GM23338 (cell line): ENCODE measurements at regions not wholly inside any gene's neighbourhood (a gene's known extent, or its start where the extent isn't known, plus 50 kb on each side); places are given as distances from the start of the nearest gene placed in this dataset.

Source experiments
- ATAC-seq: fragments of 200-7000 bp; cut with Tn5 transposase; 3 replicates; pipeline ENCODE4 v1.9.1; 2020
- DNase-seq: peaks from one replicate; pipeline ENCODE4 v3.0.0-alpha.2; 2015; ENCODE audit warnings: low spot score
- H2AFZ ChIP-seq: fragments of 200-600 bp; sonication (generic); 2 replicates; pipeline ENCODE4 v1.8.0; 2016; ENCODE audit warnings: antibody characterized with exemption, mild to moderate bottlenecking, moderate library complexity
- H3F3A ChIP-seq: fragments of 200-600 bp; sonication (generic); replicated peaks from 2 replicates; pipeline ENCODE4 v1.8.0; 2017; ENCODE audit warnings: antibody characterized with exemption, mixed run types, low read depth
- H3K27ac ChIP-seq: fragments of 200-600 bp; sonication (generic); 2 replicates; pipeline ENCODE4 v1.6.1; 2016; ENCODE audit warnings: low read depth
- H3K27me3 ChIP-seq: fragments of 200-600 bp; sonication (generic); 2 replicates; pipeline ENCODE4 v1.8.0; 2016; ENCODE audit warnings: mild to moderate bottlenecking, mixed run types, moderate library complexity; ENCODE audit not compliant: insufficient read depth
- H3K36me3 ChIP-seq: fragments of 200-600 bp; sonication (generic); 2 replicates; pipeline ENCODE4 v1.8.0; 2016; ENCODE audit warnings: mild to moderate bottlenecking; ENCODE audit not compliant: insufficient read depth
- H3K4me1 ChIP-seq: fragments of 200-600 bp; sonication (generic); 2 replicates; pipeline ENCODE4 v1.8.0; 2016; ENCODE audit warnings: mild to moderate bottlenecking, moderate library complexity; ENCODE audit not compliant: insufficient read depth
- H3K4me2 ChIP-seq: fragments of 200-600 bp; sonication (generic); 2 replicates; pipeline ENCODE4 v1.7.1; 2017; ENCODE audit warnings: mixed run types
- H3K4me3 ChIP-seq: fragments of 200-600 bp; sonication (generic); 2 replicates; pipeline ENCODE4 v1.6.1; 2016; ENCODE audit warnings: mixed run types
- H3K79me2 ChIP-seq: fragments of 200-600 bp; sonication (generic); replicated peaks from 2 replicates; pipeline ENCODE4 v1.8.0; 2017; ENCODE audit warnings: mild to moderate bottlenecking; ENCODE audit not compliant: insufficient read depth
- H3K9me2 ChIP-seq: fragments of 200-600 bp; sonication (generic); 2 replicates; pipeline ENCODE4 v1.8.0; 2017; ENCODE audit not compliant: insufficient read depth
- H4K20me1 ChIP-seq: fragments of 200-600 bp; sonication (generic); replicated peaks from 2 replicates; pipeline ENCODE4 v1.8.0; 2017; ENCODE audit warnings: mild to moderate bottlenecking; ENCODE audit not compliant: insufficient read depth
- H3K27ac Mint-ChIP-seq: 2 replicates; pipeline ENCODE4 v1.8.0; 2020; ENCODE audit warnings: inconsistent platforms, mild to moderate bottlenecking, moderate library complexity, mixed read lengths
- H3K27me3 Mint-ChIP-seq: 3 replicates; pipeline ENCODE4 v1.8.0; 2022; ENCODE audit warnings: low read depth, mild to moderate bottlenecking, moderate library complexity, mixed read lengths, inconsistent platforms; ENCODE audit not compliant: insufficient read depth, poor library complexity
- H3K36me3 Mint-ChIP-seq: 3 replicates; pipeline ENCODE4 v1.8.0; 2021; ENCODE audit warnings: low read depth, mild to moderate bottlenecking, inconsistent platforms, moderate library complexity, mixed read lengths
- H3K4me1 Mint-ChIP-seq: 3 replicates; pipeline ENCODE4 v1.8.0; 2020; ENCODE audit warnings: mild to moderate bottlenecking, inconsistent platforms, mixed read lengths
- H3K4me3 Mint-ChIP-seq: 3 replicates; pipeline ENCODE4 v1.8.0; 2021; ENCODE audit warnings: moderate library complexity, mild to moderate bottlenecking, inconsistent platforms, mixed read lengths
- H3K9me3 Mint-ChIP-seq: 3 replicates; pipeline ENCODE4 v1.8.0; 2020; ENCODE audit warnings: moderate library complexity, mild to moderate bottlenecking, inconsistent platforms, mixed read lengths
- CREB1 ChIP-seq: fragments of 250-450 bp; sonication (Bioruptor Pico); IDR thresholded peaks from 2 replicates; pipeline ENCODE4 v1.5.0; 2020; ENCODE audit warnings: low read depth, mild to moderate bottlenecking, moderate library complexity
- EZH2 ChIP-seq: fragments of 200-600 bp; sonication (generic); IDR thresholded peaks from one replicate; pipeline ENCODE4 v1.8.0; 2017; ENCODE audit warnings: antibody characterized with exemption, mild to moderate bottlenecking, low read depth; ENCODE audit not compliant: unreplicated experiment
- EZH2phosphoT487 ChIP-seq: fragments of 200-600 bp; sonication (generic); IDR thresholded peaks from one replicate; pipeline ENCODE4 v1.8.1; 2018; ENCODE audit warnings: antibody characterized with exemption; ENCODE audit not compliant: unreplicated experiment
- NANOG ChIP-seq: IDR thresholded peaks from 2 replicates; pipeline ENCODE4 v1.6.1; 2016; ENCODE audit warnings: antibody characterized with exemption, borderline replicate concordance
- POLR2AphosphoS5 ChIP-seq: IDR thresholded peaks from 2 replicates; pipeline ENCODE4 v1.6.1; 2016; ENCODE audit warnings: antibody characterized with exemption, low read depth
- STAT1 ChIP-seq: IDR thresholded peaks from one replicate; pipeline ENCODE4 v1.6.1; 2016; ENCODE audit warnings: antibody characterized with exemption; ENCODE audit not compliant: unreplicated experiment
- ZNF114 ChIP-seq: fragments of 250-450 bp; sonication (Bioruptor Pico); IDR thresholded peaks from 2 replicates; pipeline ENCODE4 v1.5.0; 2020; ENCODE audit warnings: mild to moderate bottlenecking, moderate library complexity
- TF ChIP-seq, protein P1 (sequence below): fragments of 250-450 bp; sonication (Bioruptor Pico); IDR thresholded peaks from 2 replicates; pipeline ENCODE4 v1.5.0; 2020; ENCODE audit warnings: mild to moderate bottlenecking, moderate library complexity
- TF ChIP-seq, protein P2 (sequence below): IDR thresholded peaks from one replicate; pipeline ENCODE4 v1.6.1; 2018; ENCODE audit warnings: antibody characterized with exemption; ENCODE audit not compliant: unreplicated experiment
- TF ChIP-seq, protein P3 (sequence below), 2 experiments: fragments of 200-600 bp in 1 of 2; sonication (generic) in 1 of 2; conservative IDR thresholded peaks; 2 replicates each; pipeline versions ENCODE4 v1.5.1 to v1.6.1; 2016 to 2017; ENCODE audit warnings: antibody characterized with exemption in 2 of 2, low read depth in 2 of 2, mild to moderate bottlenecking in 2 of 2, moderate library complexity in 1 of 2

DNA sequence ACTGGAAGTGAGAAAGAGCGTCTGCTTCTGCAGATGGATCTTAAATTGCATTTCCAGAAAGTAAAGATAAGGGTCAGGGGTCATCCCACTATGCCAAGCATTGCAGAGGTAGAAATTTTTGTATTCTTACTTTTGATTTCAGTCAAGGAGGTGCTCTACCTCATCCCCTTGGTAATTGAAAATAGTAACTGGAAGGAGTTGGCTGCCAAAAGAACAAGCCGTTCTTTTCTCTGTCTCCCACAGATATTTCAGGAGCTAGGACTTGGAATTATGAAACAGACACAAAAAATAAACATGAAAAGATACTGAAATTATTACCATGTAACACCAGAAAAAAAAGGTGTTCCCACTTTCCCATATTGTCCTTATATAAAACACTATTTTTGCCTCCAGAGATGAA, 309.9 kb upstream of the UMPS start:
- Histone ChIP-seq H3F3A (no peaks in the 10 kb centered on the region), H3K4me3 (no peak overlapping the region), H3K27me3 (no peaks in the 10 kb centered on the region), H3K4me1 (no peaks in the 10 kb centered on the region; the same call in 1 of the 2 replicates), H3K36me3 (no peaks in the 10 kb centered on the region), H3K27ac (no peak overlapping the region), H2AFZ (no peak overlapping the region), H4K20me1 (no peaks in the 10 kb centered on the region), H3K9me2 (no peaks in the 10 kb centered on the region), H3K4me2 (no peak overlapping the region), H3K79me2 (no peaks in the 10 kb centered on the region)
- H3K9me3 Mint-ChIP-seq, result no peaks in the 10 kb centered on the region
- no peak overlapping the region for H3K27ac Mint-ChIP-seq
- no peaks in the 10 kb centered on the region for H3K27me3 Mint-ChIP-seq
- no peak for DNase-seq
- peaks cover 2% of the 10 kb centered on the region; the same call in 1 of the 3 replicates for H3K4me1 Mint-ChIP-seq
- no peaks in the 10 kb centered on the region for H3K36me3 Mint-ChIP-seq
- no peak overlapping the region for H3K4me3 Mint-ChIP-seq
- TF ChIP-seq STAT1 (no peak), CREB1 (CRISPR knock-in tag) (no peak), EZH2 (no peak), NANOG (no peak), ZNF114 (CRISPR knock-in tag) (no peak), EZH2phosphoT487 (no peak), POLR2AphosphoS5 (no peak)
- TF ChIP-seq, protein P1, sequence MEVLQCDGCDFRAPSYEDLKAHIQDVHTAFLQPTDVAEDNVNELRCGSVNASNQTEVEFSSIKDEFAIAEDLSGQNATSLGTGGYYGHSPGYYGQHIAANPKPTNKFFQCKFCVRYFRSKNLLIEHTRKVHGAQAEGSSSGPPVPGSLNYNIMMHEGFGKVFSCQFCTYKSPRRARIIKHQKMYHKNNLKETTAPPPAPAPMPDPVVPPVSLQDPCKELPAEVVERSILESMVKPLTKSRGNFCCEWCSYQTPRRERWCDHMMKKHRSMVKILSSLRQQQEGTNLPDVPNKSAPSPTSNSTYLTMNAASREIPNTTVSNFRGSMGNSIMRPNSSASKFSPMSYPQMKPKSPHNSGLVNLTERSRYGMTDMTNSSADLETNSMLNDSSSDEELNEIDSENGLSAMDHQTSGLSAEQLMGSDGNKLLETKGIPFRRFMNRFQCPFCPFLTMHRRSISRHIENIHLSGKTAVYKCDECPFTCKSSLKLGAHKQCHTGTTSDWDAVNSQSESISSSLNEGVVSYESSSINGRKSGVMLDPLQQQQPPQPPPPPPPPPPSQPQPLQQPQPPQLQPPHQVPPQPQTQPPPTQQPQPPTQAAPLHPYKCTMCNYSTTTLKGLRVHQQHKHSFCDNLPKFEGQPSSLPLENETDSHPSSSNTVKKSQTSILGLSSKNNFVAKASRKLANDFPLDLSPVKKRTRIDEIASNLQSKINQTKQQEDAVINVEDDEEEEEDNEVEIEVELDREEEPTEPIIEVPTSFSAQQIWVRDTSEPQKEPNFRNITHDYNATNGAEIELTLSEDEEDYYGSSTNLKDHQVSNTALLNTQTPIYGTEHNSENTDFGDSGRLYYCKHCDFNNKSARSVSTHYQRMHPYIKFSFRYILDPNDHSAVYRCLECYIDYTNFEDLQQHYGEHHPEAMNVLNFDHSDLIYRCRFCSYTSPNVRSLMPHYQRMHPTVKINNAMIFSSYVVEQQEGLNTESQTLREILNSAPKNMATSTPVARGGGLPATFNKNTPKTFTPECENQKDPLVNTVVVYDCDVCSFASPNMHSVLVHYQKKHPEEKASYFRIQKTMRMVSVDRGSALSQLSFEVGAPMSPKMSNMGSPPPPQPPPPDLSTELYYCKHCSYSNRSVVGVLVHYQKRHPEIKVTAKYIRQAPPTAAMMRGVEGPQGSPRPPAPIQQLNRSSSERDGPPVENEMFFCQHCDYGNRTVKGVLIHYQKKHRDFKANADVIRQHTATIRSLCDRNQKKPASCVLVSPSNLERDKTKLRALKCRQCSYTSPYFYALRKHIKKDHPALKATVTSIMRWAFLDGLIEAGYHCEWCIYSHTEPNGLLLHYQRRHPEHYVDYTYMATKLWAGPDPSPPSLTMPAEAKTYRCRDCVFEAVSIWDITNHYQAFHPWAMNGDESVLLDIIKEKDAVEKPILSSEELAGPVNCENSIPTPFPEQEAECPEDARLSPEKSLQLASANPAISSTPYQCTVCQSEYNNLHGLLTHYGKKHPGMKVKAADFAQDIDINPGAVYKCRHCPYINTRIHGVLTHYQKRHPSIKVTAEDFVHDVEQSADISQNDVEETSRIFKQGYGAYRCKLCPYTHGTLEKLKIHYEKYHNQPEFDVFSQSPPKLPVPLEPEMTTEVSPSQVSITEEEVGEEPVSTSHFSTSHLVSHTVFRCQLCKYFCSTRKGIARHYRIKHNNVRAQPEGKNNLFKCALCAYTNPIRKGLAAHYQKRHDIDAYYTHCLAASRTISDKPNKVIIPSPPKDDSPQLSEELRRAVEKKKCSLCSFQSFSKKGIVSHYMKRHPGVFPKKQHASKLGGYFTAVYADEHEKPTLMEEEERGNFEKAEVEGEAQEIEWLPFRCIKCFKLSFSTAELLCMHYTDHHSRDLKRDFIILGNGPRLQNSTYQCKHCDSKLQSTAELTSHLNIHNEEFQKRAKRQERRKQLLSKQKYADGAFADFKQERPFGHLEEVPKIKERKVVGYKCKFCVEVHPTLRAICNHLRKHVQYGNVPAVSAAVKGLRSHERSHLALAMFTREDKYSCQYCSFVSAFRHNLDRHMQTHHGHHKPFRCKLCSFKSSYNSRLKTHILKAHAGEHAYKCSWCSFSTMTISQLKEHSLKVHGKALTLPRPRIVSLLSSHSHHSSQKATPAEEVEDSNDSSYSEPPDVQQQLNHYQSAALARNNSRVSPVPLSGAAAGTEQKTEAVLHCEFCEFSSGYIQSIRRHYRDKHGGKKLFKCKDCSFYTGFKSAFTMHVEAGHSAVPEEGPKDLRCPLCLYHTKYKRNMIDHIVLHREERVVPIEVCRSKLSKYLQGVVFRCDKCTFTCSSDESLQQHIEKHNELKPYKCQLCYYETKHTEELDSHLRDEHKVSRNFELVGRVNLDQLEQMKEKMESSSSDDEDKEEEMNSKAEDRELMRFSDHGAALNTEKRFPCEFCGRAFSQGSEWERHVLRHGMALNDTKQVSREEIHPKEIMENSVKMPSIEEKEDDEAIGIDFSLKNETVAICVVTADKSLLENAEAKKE, result no peak
- TF ChIP-seq, protein P2, sequence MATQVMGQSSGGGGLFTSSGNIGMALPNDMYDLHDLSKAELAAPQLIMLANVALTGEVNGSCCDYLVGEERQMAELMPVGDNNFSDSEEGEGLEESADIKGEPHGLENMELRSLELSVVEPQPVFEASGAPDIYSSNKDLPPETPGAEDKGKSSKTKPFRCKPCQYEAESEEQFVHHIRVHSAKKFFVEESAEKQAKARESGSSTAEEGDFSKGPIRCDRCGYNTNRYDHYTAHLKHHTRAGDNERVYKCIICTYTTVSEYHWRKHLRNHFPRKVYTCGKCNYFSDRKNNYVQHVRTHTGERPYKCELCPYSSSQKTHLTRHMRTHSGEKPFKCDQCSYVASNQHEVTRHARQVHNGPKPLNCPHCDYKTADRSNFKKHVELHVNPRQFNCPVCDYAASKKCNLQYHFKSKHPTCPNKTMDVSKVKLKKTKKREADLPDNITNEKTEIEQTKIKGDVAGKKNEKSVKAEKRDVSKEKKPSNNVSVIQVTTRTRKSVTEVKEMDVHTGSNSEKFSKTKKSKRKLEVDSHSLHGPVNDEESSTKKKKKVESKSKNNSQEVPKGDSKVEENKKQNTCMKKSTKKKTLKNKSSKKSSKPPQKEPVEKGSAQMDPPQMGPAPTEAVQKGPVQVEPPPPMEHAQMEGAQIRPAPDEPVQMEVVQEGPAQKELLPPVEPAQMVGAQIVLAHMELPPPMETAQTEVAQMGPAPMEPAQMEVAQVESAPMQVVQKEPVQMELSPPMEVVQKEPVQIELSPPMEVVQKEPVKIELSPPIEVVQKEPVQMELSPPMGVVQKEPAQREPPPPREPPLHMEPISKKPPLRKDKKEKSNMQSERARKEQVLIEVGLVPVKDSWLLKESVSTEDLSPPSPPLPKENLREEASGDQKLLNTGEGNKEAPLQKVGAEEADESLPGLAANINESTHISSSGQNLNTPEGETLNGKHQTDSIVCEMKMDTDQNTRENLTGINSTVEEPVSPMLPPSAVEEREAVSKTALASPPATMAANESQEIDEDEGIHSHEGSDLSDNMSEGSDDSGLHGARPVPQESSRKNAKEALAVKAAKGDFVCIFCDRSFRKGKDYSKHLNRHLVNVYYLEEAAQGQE, result no peak
- TF ChIP-seq, protein P3, sequence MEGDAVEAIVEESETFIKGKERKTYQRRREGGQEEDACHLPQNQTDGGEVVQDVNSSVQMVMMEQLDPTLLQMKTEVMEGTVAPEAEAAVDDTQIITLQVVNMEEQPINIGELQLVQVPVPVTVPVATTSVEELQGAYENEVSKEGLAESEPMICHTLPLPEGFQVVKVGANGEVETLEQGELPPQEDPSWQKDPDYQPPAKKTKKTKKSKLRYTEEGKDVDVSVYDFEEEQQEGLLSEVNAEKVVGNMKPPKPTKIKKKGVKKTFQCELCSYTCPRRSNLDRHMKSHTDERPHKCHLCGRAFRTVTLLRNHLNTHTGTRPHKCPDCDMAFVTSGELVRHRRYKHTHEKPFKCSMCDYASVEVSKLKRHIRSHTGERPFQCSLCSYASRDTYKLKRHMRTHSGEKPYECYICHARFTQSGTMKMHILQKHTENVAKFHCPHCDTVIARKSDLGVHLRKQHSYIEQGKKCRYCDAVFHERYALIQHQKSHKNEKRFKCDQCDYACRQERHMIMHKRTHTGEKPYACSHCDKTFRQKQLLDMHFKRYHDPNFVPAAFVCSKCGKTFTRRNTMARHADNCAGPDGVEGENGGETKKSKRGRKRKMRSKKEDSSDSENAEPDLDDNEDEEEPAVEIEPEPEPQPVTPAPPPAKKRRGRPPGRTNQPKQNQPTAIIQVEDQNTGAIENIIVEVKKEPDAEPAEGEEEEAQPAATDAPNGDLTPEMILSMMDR (conservative IDR thresholded peaks at IDR 0.05; ENCODE audit: low read depth in 2 of 2), result no peak
- ATAC-seq, result no peak
